ENCODE measurements at regions not wholly inside any gene's neighbourhood (a gene's known extent, or its start where the extent isn't known, plus 50 kb on each side); places are given as distances from the start of the nearest gene placed in this dataset.

DNA sequence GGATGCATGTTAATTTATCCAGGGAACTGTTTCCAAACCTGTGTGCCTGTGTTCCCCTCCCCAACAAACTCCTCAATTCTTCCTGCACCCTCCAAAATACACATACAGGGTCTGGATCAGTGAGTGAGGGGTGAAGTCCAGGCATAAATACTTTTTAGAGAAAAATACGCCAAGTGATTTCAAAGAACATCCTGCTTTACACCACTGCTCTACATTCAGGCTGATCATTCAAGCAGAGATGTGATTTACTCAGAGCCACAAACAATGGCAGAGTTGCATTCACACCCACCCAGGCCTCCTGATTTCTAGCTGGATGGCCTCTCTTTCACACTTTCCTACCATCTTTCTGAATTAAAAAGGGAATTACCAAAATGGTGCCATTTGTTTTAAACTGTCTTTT lies 289.5 kb upstream of the SLC14A2 start:
- FAIRE-seq (no peak), ATAC-seq (no peak), DNase-seq (ENCODE audit: low spot score) (no peak)
- BruUV-seq (replicated peaks), result no TSS peak
- no peaks in the 10 kb centered on the region for H3K27me3 ChIP-seq (ENCODE audit: control insufficient read depth in 1 of 2, insufficient read depth in 2 of 2, low read length in 2 of 2)
- no peak overlapping the region for H3K4me3 ChIP-seq (replicated peaks in 1 of 3; ENCODE audit: insufficient read depth in 1 of 3, low read depth in 2 of 3, low read length in 3 of 3)
- ChIA-PET POLR2A (no interaction called here), CTCF (ENCODE audit: low intra/inter-chr PET ratio, low total read pairs) (no interaction called here)
- no peak overlapping the region for H3K27ac ChIP-seq (ENCODE audit: extremely low read length, insufficient read depth, low read length)
- no peak overlapping the region for H2AFZ ChIP-seq (ENCODE audit: low read length)
- no peaks in the 10 kb centered on the region for H3K79me2 ChIP-seq (ENCODE audit: insufficient read depth, low read length)
- intact Hi-C loops (cut with micrococcal nuclease; ENCODE audit: unreplicated experiment) (no loop called here), in situ Hi-C loops (cut with HindIII; ENCODE audit: extremely low pct_ligation_motif_present, low pct_unique_long_range_greater_than_20kb) (no loop called here)
- no peak overlapping the region for H3K9ac ChIP-seq (ENCODE audit: insufficient read depth, low read depth, low read length)
- H3K9me3 ChIP-seq (ENCODE audit: low read length), result no peaks in the 10 kb centered on the region
- H3K4me1 ChIP-seq (ENCODE audit: insufficient read depth, low read length), result no peaks in the 10 kb centered on the region
- TF ChIP-seq ZNF260 (CRISPR knock-in tag; IDR thresholded peaks at IDR 0.05; ENCODE audit: borderline replicate concordance, low read depth) (no peak), ZNF879 (CRISPR knock-in tag; IDR thresholded peaks at IDR 0.05) (no peak), SKI (IDR thresholded peaks at IDR 0.05; ENCODE audit: partially characterized antibody) (no peak), KMT2B (CRISPR knock-in tag; IDR thresholded peaks at IDR 0.05) (no peak), ZNF296 (CRISPR knock-in tag; conservative IDR thresholded peaks at IDR 0.05) (no peak), MYNN (CRISPR knock-in tag; IDR thresholded peaks at IDR 0.05; ENCODE audit: low read depth) (no peak), FOXA3 (CRISPR knock-in tag; IDR thresholded peaks at IDR 0.05) (no peak), DZIP1 (CRISPR knock-in tag; IDR thresholded peaks at IDR 0.05) (no peak), ZNF543 (CRISPR knock-in tag; IDR thresholded peaks at IDR 0.05) (no peak), ZNF530 (CRISPR knock-in tag; IDR thresholded peaks at IDR 0.05; ENCODE audit: low read depth) (no peak), ZNF605 (CRISPR knock-in tag; IDR thresholded peaks at IDR 0.05) (no peak)
- TF ChIP-seq, protein P1, sequence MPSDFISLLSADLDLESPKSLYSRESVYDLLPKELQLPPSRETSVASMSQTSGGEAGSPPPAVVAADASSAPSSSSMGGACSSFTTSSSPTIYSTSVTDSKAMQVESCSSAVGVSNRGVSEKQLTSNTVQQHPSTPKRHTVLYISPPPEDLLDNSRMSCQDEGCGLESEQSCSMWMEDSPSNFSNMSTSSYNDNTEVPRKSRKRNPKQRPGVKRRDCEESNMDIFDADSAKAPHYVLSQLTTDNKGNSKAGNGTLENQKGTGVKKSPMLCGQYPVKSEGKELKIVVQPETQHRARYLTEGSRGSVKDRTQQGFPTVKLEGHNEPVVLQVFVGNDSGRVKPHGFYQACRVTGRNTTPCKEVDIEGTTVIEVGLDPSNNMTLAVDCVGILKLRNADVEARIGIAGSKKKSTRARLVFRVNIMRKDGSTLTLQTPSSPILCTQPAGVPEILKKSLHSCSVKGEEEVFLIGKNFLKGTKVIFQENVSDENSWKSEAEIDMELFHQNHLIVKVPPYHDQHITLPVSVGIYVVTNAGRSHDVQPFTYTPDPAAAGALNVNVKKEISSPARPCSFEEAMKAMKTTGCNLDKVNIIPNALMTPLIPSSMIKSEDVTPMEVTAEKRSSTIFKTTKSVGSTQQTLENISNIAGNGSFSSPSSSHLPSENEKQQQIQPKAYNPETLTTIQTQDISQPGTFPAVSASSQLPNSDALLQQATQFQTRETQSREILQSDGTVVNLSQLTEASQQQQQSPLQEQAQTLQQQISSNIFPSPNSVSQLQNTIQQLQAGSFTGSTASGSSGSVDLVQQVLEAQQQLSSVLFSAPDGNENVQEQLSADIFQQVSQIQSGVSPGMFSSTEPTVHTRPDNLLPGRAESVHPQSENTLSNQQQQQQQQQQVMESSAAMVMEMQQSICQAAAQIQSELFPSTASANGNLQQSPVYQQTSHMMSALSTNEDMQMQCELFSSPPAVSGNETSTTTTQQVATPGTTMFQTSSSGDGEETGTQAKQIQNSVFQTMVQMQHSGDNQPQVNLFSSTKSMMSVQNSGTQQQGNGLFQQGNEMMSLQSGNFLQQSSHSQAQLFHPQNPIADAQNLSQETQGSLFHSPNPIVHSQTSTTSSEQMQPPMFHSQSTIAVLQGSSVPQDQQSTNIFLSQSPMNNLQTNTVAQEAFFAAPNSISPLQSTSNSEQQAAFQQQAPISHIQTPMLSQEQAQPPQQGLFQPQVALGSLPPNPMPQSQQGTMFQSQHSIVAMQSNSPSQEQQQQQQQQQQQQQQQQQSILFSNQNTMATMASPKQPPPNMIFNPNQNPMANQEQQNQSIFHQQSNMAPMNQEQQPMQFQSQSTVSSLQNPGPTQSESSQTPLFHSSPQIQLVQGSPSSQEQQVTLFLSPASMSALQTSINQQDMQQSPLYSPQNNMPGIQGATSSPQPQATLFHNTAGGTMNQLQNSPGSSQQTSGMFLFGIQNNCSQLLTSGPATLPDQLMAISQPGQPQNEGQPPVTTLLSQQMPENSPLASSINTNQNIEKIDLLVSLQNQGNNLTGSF (CRISPR knock-in tag; IDR thresholded peaks at IDR 0.05), result no peak
- TF ChIP-seq, protein P2, sequence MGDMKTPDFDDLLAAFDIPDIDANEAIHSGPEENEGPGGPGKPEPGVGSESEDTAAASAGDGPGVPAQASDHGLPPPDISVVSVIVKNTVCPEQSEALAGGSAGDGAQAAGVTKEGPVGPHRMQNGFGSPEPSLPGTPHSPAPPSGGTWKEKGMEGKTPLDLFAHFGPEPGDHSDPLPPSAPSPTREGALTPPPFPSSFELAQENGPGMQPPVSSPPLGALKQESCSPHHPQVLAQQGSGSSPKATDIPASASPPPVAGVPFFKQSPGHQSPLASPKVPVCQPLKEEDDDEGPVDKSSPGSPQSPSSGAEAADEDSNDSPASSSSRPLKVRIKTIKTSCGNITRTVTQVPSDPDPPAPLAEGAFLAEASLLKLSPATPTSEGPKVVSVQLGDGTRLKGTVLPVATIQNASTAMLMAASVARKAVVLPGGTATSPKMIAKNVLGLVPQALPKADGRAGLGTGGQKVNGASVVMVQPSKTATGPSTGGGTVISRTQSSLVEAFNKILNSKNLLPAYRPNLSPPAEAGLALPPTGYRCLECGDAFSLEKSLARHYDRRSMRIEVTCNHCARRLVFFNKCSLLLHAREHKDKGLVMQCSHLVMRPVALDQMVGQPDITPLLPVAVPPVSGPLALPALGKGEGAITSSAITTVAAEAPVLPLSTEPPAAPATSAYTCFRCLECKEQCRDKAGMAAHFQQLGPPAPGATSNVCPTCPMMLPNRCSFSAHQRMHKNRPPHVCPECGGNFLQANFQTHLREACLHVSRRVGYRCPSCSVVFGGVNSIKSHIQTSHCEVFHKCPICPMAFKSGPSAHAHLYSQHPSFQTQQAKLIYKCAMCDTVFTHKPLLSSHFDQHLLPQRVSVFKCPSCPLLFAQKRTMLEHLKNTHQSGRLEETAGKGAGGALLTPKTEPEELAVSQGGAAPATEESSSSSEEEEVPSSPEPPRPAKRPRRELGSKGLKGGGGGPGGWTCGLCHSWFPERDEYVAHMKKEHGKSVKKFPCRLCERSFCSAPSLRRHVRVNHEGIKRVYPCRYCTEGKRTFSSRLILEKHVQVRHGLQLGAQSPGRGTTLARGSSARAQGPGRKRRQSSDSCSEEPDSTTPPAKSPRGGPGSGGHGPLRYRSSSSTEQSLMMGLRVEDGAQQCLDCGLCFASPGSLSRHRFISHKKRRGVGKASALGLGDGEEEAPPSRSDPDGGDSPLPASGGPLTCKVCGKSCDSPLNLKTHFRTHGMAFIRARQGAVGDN (CRISPR knock-in tag; IDR thresholded peaks at IDR 0.05), result no peak
- H4K20me1 ChIP-seq (ENCODE audit: insufficient read depth, low read length), result no peaks in the 10 kb centered on the region
- H3K36me3 ChIP-seq (replicated peaks in 1 of 2; ENCODE audit: control insufficient read depth in 1 of 2, insufficient read depth in 2 of 2, low read length in 2 of 2), result no peaks in the 10 kb centered on the region
- WGBS (ENCODE audit: low lambda C conversion rate), result 15% methylated on average over 1 of the region's 1 CpG
- H3K4me2 ChIP-seq (ENCODE audit: low read depth, low read length), result no peak overlapping the region
